H9 (cell line): ENCODE measurements at regions not wholly inside any gene's neighbourhood (a gene's known extent, or its start where the extent isn't known, plus 50 kb on each side); places are given as distances from the start of the nearest gene placed in this dataset.

Source experiments
- DNase-seq: peaks from one replicate; pipeline ENCODE4 v3.0.0-alpha.2; 2017
- H2AFZ ChIP-seq: one replicate; pipeline ENCODE4 v1.6.1; 2013; ENCODE audit warnings: mild to moderate bottlenecking, low read length, control low read depth, moderate library complexity
- H2AK5ac ChIP-seq: 2 replicates; pipeline ENCODE4 v1.6.1; 2013; ENCODE audit warnings: low read length, control low read depth, mixed read lengths; ENCODE audit not compliant: insufficient read length
- H2BK120ac ChIP-seq: one replicate; pipeline ENCODE4 v1.6.1; 2013; ENCODE audit warnings: low read depth, mild to moderate bottlenecking, low read length, control low read depth, inconsistent platforms; ENCODE audit not compliant: poor library complexity, severe bottlenecking
- H2BK12ac ChIP-seq: 2 replicates; pipeline ENCODE4 v1.6.1; 2013; ENCODE audit warnings: low read length, control low read depth, mixed read lengths, low read depth; ENCODE audit not compliant: insufficient read length
- H2BK15ac ChIP-seq: 2 replicates; pipeline ENCODE4 v1.6.1; 2013; ENCODE audit warnings: low read depth, low read length, control low read depth
- H2BK20ac ChIP-seq: one replicate; pipeline ENCODE4 v1.6.1; 2013; ENCODE audit warnings: low read depth, mild to moderate bottlenecking, low read length, control low read depth, inconsistent platforms; ENCODE audit not compliant: poor library complexity, severe bottlenecking
- H2BK5ac ChIP-seq: 2 replicates; pipeline ENCODE4 v1.6.1; 2013; ENCODE audit warnings: low read length, control low read depth, mixed read lengths; ENCODE audit not compliant: insufficient read length
- H3K14ac ChIP-seq: 2 replicates; pipeline ENCODE4 v1.6.1; 2013; ENCODE audit warnings: low read length, control low read depth; ENCODE audit not compliant: insufficient read depth
- H3K18ac ChIP-seq: 2 replicates; pipeline ENCODE4 v1.6.1; 2013; ENCODE audit warnings: low read depth, mild to moderate bottlenecking, mixed read lengths, low read length, control low read depth; ENCODE audit not compliant: insufficient read length
- H3K23ac ChIP-seq: 2 replicates; pipeline ENCODE4 v1.6.1; 2013; ENCODE audit warnings: low read length, control low read depth, mixed read lengths, low read depth; ENCODE audit not compliant: insufficient read length
- H3K23me2 ChIP-seq: 2 replicates; pipeline ENCODE4 v1.6.1; 2013; ENCODE audit warnings: low read depth, mild to moderate bottlenecking, mixed read lengths, low read length, control low read depth; ENCODE audit not compliant: insufficient read length, poor library complexity, severe bottlenecking
- H3K27ac ChIP-seq: 2 replicates; pipeline ENCODE4 v1.5.1; 2013; ENCODE audit warnings: low read length, control low read depth, mixed read lengths, low read depth; ENCODE audit not compliant: insufficient read length
- H3K27me3 ChIP-seq: 2 replicates; pipeline ENCODE4 v1.6.1; 2013; ENCODE audit warnings: low read length, control low read depth, inconsistent platforms; ENCODE audit not compliant: insufficient read depth
- H3K4ac ChIP-seq: 2 replicates; pipeline ENCODE4 v1.6.1; 2013; ENCODE audit warnings: low read depth, mild to moderate bottlenecking, control low read depth, inconsistent platforms, low read length, moderate library complexity
- H3K4me1 ChIP-seq: 2 replicates; pipeline ENCODE4 v1.6.1; 2013; ENCODE audit warnings: low read length, control low read depth, inconsistent platforms; ENCODE audit not compliant: insufficient read depth
- H3K4me2 ChIP-seq: 2 replicates; pipeline ENCODE4 v1.6.1; 2013; ENCODE audit warnings: low read length, control low read depth, mixed read lengths; ENCODE audit not compliant: insufficient read length, insufficient read depth
- H3K56ac ChIP-seq: 2 replicates; pipeline ENCODE4 v1.6.1; 2013; ENCODE audit warnings: low read depth, mild to moderate bottlenecking, mixed read lengths, low read length, control low read depth; ENCODE audit not compliant: insufficient read length
- H3K79me1 ChIP-seq: 2 replicates; pipeline ENCODE4 v1.6.1; 2013; ENCODE audit warnings: low read depth, mild to moderate bottlenecking, moderate library complexity, low read length, control low read depth, inconsistent platforms; ENCODE audit not compliant: insufficient read depth, poor library complexity, severe bottlenecking
- H3K79me2 ChIP-seq: 2 replicates; pipeline ENCODE4 v1.6.1; 2013; ENCODE audit warnings: low read length, control low read depth, inconsistent platforms; ENCODE audit not compliant: insufficient read depth
- H3K9ac ChIP-seq: 2 replicates; pipeline ENCODE4 v1.6.1; 2013; ENCODE audit warnings: low read length, control low read depth, mixed read lengths; ENCODE audit not compliant: insufficient read length; ENCODE audit errors: extremely low read depth
- H3K9me3 ChIP-seq: one replicate; pipeline ENCODE4 v1.6.1; 2013; ENCODE audit warnings: low read depth, low read length, inconsistent platforms; ENCODE audit not compliant: control insufficient read depth
- H3T11ph ChIP-seq: one replicate; pipeline ENCODE4 v1.6.1; 2013; ENCODE audit warnings: mild to moderate bottlenecking, low read length, control low read depth, inconsistent platforms
- H4K20me1 ChIP-seq: one replicate; pipeline ENCODE4 v1.6.1; 2013; ENCODE audit not compliant: control insufficient read depth, insufficient read length, insufficient read depth
- H4K5ac ChIP-seq: 2 replicates; pipeline ENCODE4 v1.6.1; 2013; ENCODE audit warnings: low read depth, mild to moderate bottlenecking, mixed read lengths, low read length, control low read depth; ENCODE audit not compliant: insufficient read length
- H4K8ac ChIP-seq: replicated peaks from 2 replicates; pipeline ENCODE4 v1.6.1; 2013; ENCODE audit warnings: low read length, control low read depth, mixed read lengths, low read depth; ENCODE audit not compliant: insufficient read length
- H4K91ac ChIP-seq: 2 replicates; pipeline ENCODE4 v1.6.1; 2013; ENCODE audit warnings: low read depth, mild to moderate bottlenecking, moderate library complexity, mixed read lengths, low read length, control low read depth; ENCODE audit not compliant: insufficient read length
- H3K27ac Mint-ChIP-seq, 3 experiments: 2 replicates in 2 of 3; 3 replicates in 1 of 3; pipeline ENCODE4 v1.8.0; 2020 to 2021; ENCODE audit warnings: mixed read lengths in 3 of 3, mild to moderate bottlenecking in 1 of 3, moderate library complexity in 1 of 3
- H3K27me3 Mint-ChIP-seq: 2 replicates; pipeline ENCODE4 v1.8.0; 2021; ENCODE audit warnings: low read depth, mild to moderate bottlenecking, moderate library complexity, mixed read lengths
- H3K36me3 Mint-ChIP-seq, 3 experiments: 2 replicates in 2 of 3; 3 replicates in 1 of 3; pipeline ENCODE4 v1.8.0; 2020 to 2021; ENCODE audit warnings: low read depth in 3 of 3, mixed read lengths in 3 of 3; ENCODE audit not compliant: insufficient read depth in 1 of 3
- H3K4me1 Mint-ChIP-seq, 2 experiments: 2 replicates each; pipeline ENCODE4 v1.8.0; 2020; ENCODE audit warnings: mixed read lengths in 2 of 2
- H3K4me3 Mint-ChIP-seq, 2 experiments: 2 replicates in 1 of 2; 3 replicates in 1 of 2; pipeline ENCODE4 v1.8.0; 2020 to 2021; ENCODE audit warnings: mild to moderate bottlenecking in 2 of 2, mixed read lengths in 2 of 2, moderate library complexity in 1 of 2
- H3K9me3 Mint-ChIP-seq, 2 experiments: 2 replicates in 1 of 2; 3 replicates in 1 of 2; pipeline ENCODE4 v1.8.0; 2020; ENCODE audit warnings: mild to moderate bottlenecking in 2 of 2, mixed read lengths in 2 of 2, moderate library complexity in 1 of 2
- CTCF ChIP-seq: fragments of 200-600 bp; sonication (generic); conservative IDR thresholded peaks from 3 replicates; pipeline ENCODE4 v1.8.0; 2021; ENCODE audit warnings: antibody characterized with exemption, mild to moderate bottlenecking
- WGBS: extraction: QIAGEN DNeasy Blood & Tissue Kit; methylation state at CpG from one replicate; pipeline ENCODE4 v1.1.7; 2013; ENCODE audit warnings: missing lambda C conversion rate, low lambda C conversion rate, mixed read lengths; ENCODE audit not compliant: insufficient read length; ENCODE audit errors: extremely low coverage; 5-methylcytosine and 5-hydroxymethylcytosine counted together

- no peak overlapping the region for H3K9ac ChIP-seq
- H3K4me2 ChIP-seq, result no peak overlapping the region
- H3K27me3 Mint-ChIP-seq, result peaks cover 6% of the 10 kb centered on the region; the same call in 1 of the 2 replicates
- H3K14ac ChIP-seq, result no peak overlapping the region
- no peak overlapping the region for H3K56ac ChIP-seq
- H4K20me1 ChIP-seq, result no peaks in the 10 kb centered on the region
- no peaks in the 10 kb centered on the region for H3K4me1 Mint-ChIP-seq
- H2BK5ac ChIP-seq, result no peak overlapping the region
- peaks cover 2 to 5% of the 10 kb centered on the region in 2 experiments; a peak in 2 of 5 replicates for H3K9me3 Mint-ChIP-seq
- H3K9me3 ChIP-seq, result no peaks in the 10 kb centered on the region
- H3K79me2 ChIP-seq, result no peaks in the 10 kb centered on the region
- no peaks in the 10 kb centered on the region for H3K4me1 ChIP-seq
- no peak overlapping the region for H3K27ac Mint-ChIP-seq
- WGBS, result no CpG with 5 or more reads among the region's 6 CpGs
- no peaks in the 10 kb centered on the region for H3K23me2 ChIP-seq
- no peak overlapping the region for H2BK15ac ChIP-seq
- H3K4ac ChIP-seq, result no peak overlapping the region
- no peak overlapping the region for H3T11ph ChIP-seq
- peaks cover 2% of the 10 kb centered on the region; the same call in 1 of the 2 replicates for H3K27me3 ChIP-seq
- H2BK20ac ChIP-seq, result no peak overlapping the region
- no peak for TF ChIP-seq CTCF
- H3K27ac ChIP-seq, result no peak overlapping the region
- H3K4me3 Mint-ChIP-seq, result no peak overlapping the region
- no peak overlapping the region for H3K18ac ChIP-seq
- H2BK12ac ChIP-seq, result no peak overlapping the region
- H3K23ac ChIP-seq, result no peak overlapping the region
- DNase-seq, result no peak
- H3K79me1 ChIP-seq, result no peaks in the 10 kb centered on the region
- no peak overlapping the region for H4K8ac ChIP-seq
- peaks cover 0 to 5% (median 2%) of the 10 kb centered on the region in 3 experiments; a peak in 1 of 7 replicates for H3K36me3 Mint-ChIP-seq
- no peak overlapping the region for H2AFZ ChIP-seq
- no peak overlapping the region for H4K5ac ChIP-seq
- no peak overlapping the region for H2BK120ac ChIP-seq
- H2AK5ac ChIP-seq, result no peak overlapping the region
- no peak overlapping the region for H4K91ac ChIP-seq
Measured at GRCh38 chr17:33684735-33685134, 391.6 kb upstream of the ASIC2 start.
